ENCODE measurements at regions not wholly inside any gene's neighbourhood (a gene's known extent, or its start where the extent isn't known, plus 50 kb on each side); places are given as distances from the start of the nearest gene placed in this dataset.

GRCh38 chr1:192862271-192862670 is 53.4 kb downstream of the RGS2 start:
- H3K4me1 ChIP-seq (ENCODE audit: insufficient read depth, low read length, poor library complexity, severe bottlenecking), result no peaks in the 10 kb centered on the region
- intact Hi-C loops (cut with micrococcal nuclease; ENCODE audit: unreplicated experiment), result no loop called here
- no TSS peak for BruUV-seq (replicated peaks)
- no peak for TF ChIP-seq CTCF (conservative IDR thresholded peaks at IDR 0.05; ENCODE audit: low read depth, low read length)
- H3K36me3 ChIP-seq (ENCODE audit: insufficient read depth, low read length, poor library complexity, severe bottlenecking), result no peaks in the 10 kb centered on the region
- POLR2A ChIA-PET (ENCODE audit: low non-redundant PET), result no interaction called here
- DNase-seq (ENCODE audit: low spot score), result no peak
- no peaks in the 10 kb centered on the region for H3K27me3 ChIP-seq (replicated peaks; ENCODE audit: insufficient read depth, low read depth, low read length, poor library complexity)
- H3K4me3 ChIP-seq (ENCODE audit: low read depth, low read length, poor library complexity, severe bottlenecking), result no peak overlapping the region
- H3K9me3 ChIP-seq (ENCODE audit: low read depth, low read length, poor library complexity, severe bottlenecking), result no peaks in the 10 kb centered on the region
- CTCF ChIA-PET, result no interaction called here
- no peak overlapping the region for H3K27ac ChIP-seq (ENCODE audit: low read depth, low read length, poor library complexity, severe bottlenecking)

- no peaks in the 10 kb centered on the region for H3K36me3 ChIP-seq (ENCODE audit: insufficient read depth, low read length, poor library complexity, severe bottlenecking)
- intact Hi-C loops (cut with micrococcal nuclease; ENCODE audit: unreplicated experiment), result no loop called here
- no peak overlapping the region for H3K4me3 ChIP-seq (ENCODE audit: low read depth, low read length, poor library complexity, severe bottlenecking)
- ChIA-PET CTCF (no interaction called here), POLR2A (ENCODE audit: low non-redundant PET) (no interaction called here)
- H3K9me3 ChIP-seq (ENCODE audit: low read depth, low read length, poor library complexity, severe bottlenecking), result no peaks in the 10 kb centered on the region
- H3K27me3 ChIP-seq (replicated peaks; ENCODE audit: insufficient read depth, low read depth, low read length, poor library complexity), result no peaks in the 10 kb centered on the region
- no peak overlapping the region for H3K27ac ChIP-seq (ENCODE audit: low read depth, low read length, poor library complexity, severe bottlenecking)
- no peaks in the 10 kb centered on the region for H3K4me1 ChIP-seq (ENCODE audit: insufficient read depth, low read length, poor library complexity, severe bottlenecking)
- TF ChIP-seq EZH2 (IDR thresholded peaks at IDR 0.05; ENCODE audit: borderline replicate concordance, low read depth, low read length, poor library complexity, severe bottlenecking) (no peak), CTCF (conservative IDR thresholded peaks at IDR 0.05; ENCODE audit: low read depth, low read length) (no peak)
- DNase-seq (ENCODE audit: low spot score), result no peak
- BruUV-seq (replicated peaks), result no TSS peak
Observed at GRCh38 chr1:192866241-192866868, 57.5 kb downstream of the RGS2 start.

GRCh38 chr1:192867180-192867579 is 58.3 kb downstream of the RGS2 start:
- CTCF ChIA-PET, result no interaction called here
- no TSS peak for BruUV-seq (replicated peaks)

More at GRCh38 chr1:192867180-192867579, 58.3 kb downstream of the RGS2 start:
- Histone ChIP-seq H3K9me3 (ENCODE audit: low read depth, low read length, poor library complexity, severe bottlenecking) (no peaks in the 10 kb centered on the region), H3K27ac (ENCODE audit: low read depth, low read length, poor library complexity, severe bottlenecking) (no peak overlapping the region), H3K36me3 (ENCODE audit: insufficient read depth, low read length, poor library complexity, severe bottlenecking) (no peaks in the 10 kb centered on the region), H3K27me3 (replicated peaks; ENCODE audit: insufficient read depth, low read depth, low read length, poor library complexity) (no peaks in the 10 kb centered on the region), H3K4me3 (ENCODE audit: low read depth, low read length, poor library complexity, severe bottlenecking) (no peak overlapping the region), H3K4me1 (ENCODE audit: insufficient read depth, low read length, poor library complexity, severe bottlenecking) (no peaks in the 10 kb centered on the region)
- TF ChIP-seq CTCF (conservative IDR thresholded peaks at IDR 0.05; ENCODE audit: low read depth, low read length), result no peak
- no peak for TF ChIP-seq EZH2 (IDR thresholded peaks at IDR 0.05; ENCODE audit: borderline replicate concordance, low read depth, low read length, poor library complexity, severe bottlenecking)
- no peak for DNase-seq (ENCODE audit: low spot score)
- POLR2A ChIA-PET (ENCODE audit: low non-redundant PET), result no interaction called here
- intact Hi-C loops (cut with micrococcal nuclease; ENCODE audit: unreplicated experiment), result no loop called here
